Thoracic aorta (tissue), 2 donors: ENCODE measurements at regions not wholly inside any gene's neighbourhood (a gene's known extent, or its start where the extent isn't known, plus 50 kb on each side); places are given as distances from the start of the nearest gene placed in this dataset.

Source experiments
- ATAC-seq: fragments of 150-250 bp; one replicate; pipeline ENCODE4 v1.8.0; 2017; ENCODE audit warnings: low read depth; ENCODE audit not compliant: insufficient number of reproducible peaks, low FRiP score
- DNase-seq: peaks from one replicate; pipeline ENCODE4 v3.0.0-alpha.2; 2020; ENCODE audit warnings: low spot score
- H3K27ac ChIP-seq, 2 donors: fragments of 200-600 bp; sonication (generic); 1 replicate in 1 of 2; 2 replicates in 1 of 2; pipeline ENCODE4 v1.5.1; 2016; ENCODE audit warnings: mild to moderate bottlenecking in 2 of 2, moderate library complexity in 2 of 2
- H3K27me3 ChIP-seq: fragments of 200-600 bp; sonication (generic); replicated peaks from 2 replicates; pipeline ENCODE4 v1.6.0; 2016; ENCODE audit warnings: mild to moderate bottlenecking; ENCODE audit not compliant: insufficient read depth
- H3K36me3 ChIP-seq: fragments of 200-600 bp; sonication (generic); one replicate; pipeline ENCODE4 v1.5.1; 2016
- H3K4me1 ChIP-seq, 2 donors: fragments of 200-600 bp; sonication (generic); 1 replicate in 1 of 2; 2 replicates in 1 of 2; pipeline versions ENCODE4 v1.5.1 to v1.6.0; 2016; ENCODE audit warnings: low read depth in 2 of 2, mild to moderate bottlenecking in 1 of 2; ENCODE audit not compliant: control insufficient read depth in 1 of 2
- H3K4me3 ChIP-seq: fragments of 200-600 bp; sonication (generic); 2 replicates; pipeline ENCODE4 v1.5.1; 2016; ENCODE audit warnings: mild to moderate bottlenecking
- H3K9me3 ChIP-seq: fragments of 200-600 bp; sonication (generic); 2 replicates; pipeline ENCODE4 v1.5.1; 2016
- TF ChIP-seq, protein P1 (sequence below): fragments of 200-600 bp; sonication (generic); IDR thresholded peaks from one replicate; pipeline ENCODE4 v1.5.1; 2019; ENCODE audit warnings: antibody characterized with exemption

- no peaks in the 10 kb centered on the region for H3K4me1 ChIP-seq
- no peaks in the 10 kb centered on the region for H3K27me3 ChIP-seq
- H3K36me3 ChIP-seq, result no peaks in the 10 kb centered on the region
- no peak overlapping the region for H3K4me3 ChIP-seq
- DNase-seq (no peak), ATAC-seq (no peak)
- TF ChIP-seq, protein P1, sequence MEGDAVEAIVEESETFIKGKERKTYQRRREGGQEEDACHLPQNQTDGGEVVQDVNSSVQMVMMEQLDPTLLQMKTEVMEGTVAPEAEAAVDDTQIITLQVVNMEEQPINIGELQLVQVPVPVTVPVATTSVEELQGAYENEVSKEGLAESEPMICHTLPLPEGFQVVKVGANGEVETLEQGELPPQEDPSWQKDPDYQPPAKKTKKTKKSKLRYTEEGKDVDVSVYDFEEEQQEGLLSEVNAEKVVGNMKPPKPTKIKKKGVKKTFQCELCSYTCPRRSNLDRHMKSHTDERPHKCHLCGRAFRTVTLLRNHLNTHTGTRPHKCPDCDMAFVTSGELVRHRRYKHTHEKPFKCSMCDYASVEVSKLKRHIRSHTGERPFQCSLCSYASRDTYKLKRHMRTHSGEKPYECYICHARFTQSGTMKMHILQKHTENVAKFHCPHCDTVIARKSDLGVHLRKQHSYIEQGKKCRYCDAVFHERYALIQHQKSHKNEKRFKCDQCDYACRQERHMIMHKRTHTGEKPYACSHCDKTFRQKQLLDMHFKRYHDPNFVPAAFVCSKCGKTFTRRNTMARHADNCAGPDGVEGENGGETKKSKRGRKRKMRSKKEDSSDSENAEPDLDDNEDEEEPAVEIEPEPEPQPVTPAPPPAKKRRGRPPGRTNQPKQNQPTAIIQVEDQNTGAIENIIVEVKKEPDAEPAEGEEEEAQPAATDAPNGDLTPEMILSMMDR, result no peak
- H3K27ac ChIP-seq, result no peak overlapping the region
- no peaks in the 10 kb centered on the region for H3K9me3 ChIP-seq
Measured at GRCh38 chr15:96514607-96515285, 184.2 kb downstream of the NR2F2 start.

- Histone ChIP-seq H3K27ac (no peak overlapping the region), H3K36me3 (no peaks in the 10 kb centered on the region), H3K9me3 (no peaks in the 10 kb centered on the region), H3K4me3 (no peak overlapping the region), H3K4me1 (no peaks in the 10 kb centered on the region), H3K27me3 (no peaks in the 10 kb centered on the region)
- no peak for ATAC-seq
- TF ChIP-seq, protein P1, result no peak
- DNase-seq, result no peak
Measured at GRCh38 chr15:96515371-96515770, 184.9 kb downstream of the NR2F2 start.

DNA sequence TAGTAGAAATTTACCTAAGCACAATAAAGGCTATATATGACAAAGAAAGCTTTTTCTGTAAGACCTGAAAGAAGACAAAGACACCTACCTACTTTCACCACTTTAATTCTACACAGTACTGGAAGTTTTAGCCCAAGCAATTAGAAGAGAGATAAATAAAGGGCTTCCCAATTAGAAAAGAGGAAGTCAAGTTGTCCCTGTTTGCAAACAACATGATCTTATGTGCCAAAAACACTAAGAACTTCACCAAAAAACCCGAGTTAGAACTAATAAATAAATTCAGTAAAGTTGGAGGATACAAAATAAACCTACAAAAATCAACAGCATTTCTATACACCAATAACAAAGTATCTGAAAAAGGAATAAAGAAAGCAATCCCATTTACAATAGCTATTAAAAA, 190.9 kb downstream of the NR2F2 start:
- DNase-seq, result no peak
- H3K27me3 ChIP-seq, result no peaks in the 10 kb centered on the region
- H3K27ac ChIP-seq, result no peak overlapping the region
- no peak overlapping the region for H3K4me3 ChIP-seq
- peaks cover 4% of the 10 kb centered on the region for H3K9me3 ChIP-seq
- no peaks in the 10 kb centered on the region for H3K4me1 ChIP-seq
- H3K36me3 ChIP-seq, result no peaks in the 10 kb centered on the region
- no peak for ATAC-seq
- TF ChIP-seq, protein P1, result no peak

DNA sequence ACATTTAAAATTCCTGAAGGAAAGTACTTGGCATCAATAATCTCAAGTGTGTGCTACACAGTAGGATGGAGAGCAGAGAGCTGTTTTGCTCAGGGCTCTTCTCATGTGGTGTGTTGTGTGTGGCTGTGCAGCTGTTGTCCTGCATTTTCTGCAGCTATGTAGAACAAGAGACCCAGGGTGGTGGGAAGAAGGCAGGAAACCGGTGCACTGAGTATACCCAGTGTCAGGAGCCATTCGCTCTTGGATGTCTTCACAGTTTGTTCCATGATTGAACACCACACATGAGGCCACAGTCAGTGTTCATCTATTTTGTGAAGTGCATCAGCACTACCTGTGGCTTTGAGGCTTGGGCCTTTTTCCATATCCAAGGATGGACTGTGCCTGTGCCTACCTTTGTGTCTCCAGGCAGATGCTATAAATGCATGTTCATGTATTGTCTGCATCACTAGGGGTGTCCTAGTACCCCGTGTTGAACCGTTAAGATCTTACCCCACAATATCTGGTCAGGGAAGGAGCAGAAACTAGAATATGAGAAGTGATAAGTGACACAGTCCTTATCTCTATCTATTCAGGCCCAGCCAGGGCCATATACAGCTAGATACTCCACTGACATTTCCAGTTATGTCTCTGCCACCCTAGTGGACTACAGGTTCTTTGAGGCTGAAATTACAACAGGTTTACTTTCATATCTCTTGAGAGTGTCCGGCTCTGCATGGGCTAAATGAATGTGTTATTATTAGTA, 194.3 kb downstream of the NR2F2 start:
- TF ChIP-seq, protein P1, result no peak
- H3K4me1 ChIP-seq, result no peaks in the 10 kb centered on the region
- H3K27ac ChIP-seq, result no peak overlapping the region
- ATAC-seq, result no peak
- no peak for DNase-seq
- H3K9me3 ChIP-seq, result peaks cover 4% of the 10 kb centered on the region
- H3K4me3 ChIP-seq, result no peak overlapping the region
- no peaks in the 10 kb centered on the region for H3K36me3 ChIP-seq
- no peaks in the 10 kb centered on the region for H3K27me3 ChIP-seq

DNA sequence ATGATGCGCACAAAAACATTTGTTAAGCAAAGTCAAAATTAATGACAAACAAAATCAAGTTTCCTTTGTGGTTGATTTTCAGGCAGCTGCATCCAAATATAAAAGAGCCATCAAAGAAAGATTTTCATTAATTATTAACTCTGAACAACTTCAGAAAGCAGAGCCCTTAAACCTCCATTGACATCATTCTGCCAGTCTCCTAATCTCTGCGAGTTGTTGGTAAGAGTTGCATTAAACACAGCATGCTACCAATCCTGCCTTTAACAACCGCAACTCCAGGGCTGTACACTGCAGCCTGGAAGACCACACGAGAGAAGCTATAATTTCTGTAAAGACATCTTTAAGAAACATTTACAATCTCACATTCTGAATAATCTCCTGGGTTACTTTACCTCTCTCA, 204.6 kb downstream of the NR2F2 start:
- DNase-seq (no peak), ATAC-seq (no peak)
- Histone ChIP-seq H3K27me3 (no peaks in the 10 kb centered on the region), H3K4me3 (no peak overlapping the region), H3K27ac (no peak overlapping the region), H3K9me3 (no peaks in the 10 kb centered on the region), H3K36me3 (no peaks in the 10 kb centered on the region), H3K4me1 (no peaks in the 10 kb centered on the region)
- TF ChIP-seq, protein P1, result no peak
